ENCODE measurements at regions not wholly inside any gene's neighbourhood (a gene's known extent, or its start where the extent isn't known, plus 50 kb on each side); places are given as distances from the start of the nearest gene placed in this dataset.

DNA sequence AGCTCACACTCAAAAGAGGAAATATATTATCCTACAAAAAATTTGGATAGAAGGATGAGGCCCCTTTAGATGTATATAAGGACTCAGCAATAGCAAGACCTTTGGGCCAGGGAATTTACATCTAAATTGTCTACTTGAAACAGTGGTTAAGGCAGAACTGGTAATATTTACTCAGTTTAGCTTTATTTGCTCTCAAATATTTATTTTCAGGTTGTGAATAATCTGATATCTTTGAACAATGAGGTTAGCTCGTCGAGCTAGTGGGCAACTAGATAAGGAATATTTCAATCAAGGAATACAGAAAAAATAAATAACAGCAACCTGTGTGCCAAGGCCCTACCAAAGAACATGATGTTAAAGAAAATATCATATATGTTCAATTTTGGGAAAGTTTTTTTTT, 966.3 kb downstream of the DTWD2 start:
- Histone ChIP-seq H3F3A (ENCODE audit: low read depth) (no peaks in the 10 kb centered on the region), H3K9me3 (ENCODE audit: low read depth) (no peaks in the 10 kb centered on the region), H3K27ac (no peak overlapping the region), H3K4me1 (no peaks in the 10 kb centered on the region), H2AFZ (replicated peaks) (no peak overlapping the region), H4K20me1 (ENCODE audit: low read depth) (no peaks in the 10 kb centered on the region), H3K9ac (no peak overlapping the region), H3K4me2 (no peak overlapping the region), H3K79me2 (ENCODE audit: low read depth) (no peaks in the 10 kb centered on the region), H3K4me3 (no peak overlapping the region), H3K36me3 (no peaks in the 10 kb centered on the region), H3K27me3 (no peaks in the 10 kb centered on the region)
- no peak overlapping the region for H3K4me3 Mint-ChIP-seq
- no peak for DNase-seq (ENCODE audit: low spot score)
- H3K9me3 Mint-ChIP-seq, result no peaks in the 10 kb centered on the region
- TF ChIP-seq, protein P1, sequence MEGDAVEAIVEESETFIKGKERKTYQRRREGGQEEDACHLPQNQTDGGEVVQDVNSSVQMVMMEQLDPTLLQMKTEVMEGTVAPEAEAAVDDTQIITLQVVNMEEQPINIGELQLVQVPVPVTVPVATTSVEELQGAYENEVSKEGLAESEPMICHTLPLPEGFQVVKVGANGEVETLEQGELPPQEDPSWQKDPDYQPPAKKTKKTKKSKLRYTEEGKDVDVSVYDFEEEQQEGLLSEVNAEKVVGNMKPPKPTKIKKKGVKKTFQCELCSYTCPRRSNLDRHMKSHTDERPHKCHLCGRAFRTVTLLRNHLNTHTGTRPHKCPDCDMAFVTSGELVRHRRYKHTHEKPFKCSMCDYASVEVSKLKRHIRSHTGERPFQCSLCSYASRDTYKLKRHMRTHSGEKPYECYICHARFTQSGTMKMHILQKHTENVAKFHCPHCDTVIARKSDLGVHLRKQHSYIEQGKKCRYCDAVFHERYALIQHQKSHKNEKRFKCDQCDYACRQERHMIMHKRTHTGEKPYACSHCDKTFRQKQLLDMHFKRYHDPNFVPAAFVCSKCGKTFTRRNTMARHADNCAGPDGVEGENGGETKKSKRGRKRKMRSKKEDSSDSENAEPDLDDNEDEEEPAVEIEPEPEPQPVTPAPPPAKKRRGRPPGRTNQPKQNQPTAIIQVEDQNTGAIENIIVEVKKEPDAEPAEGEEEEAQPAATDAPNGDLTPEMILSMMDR (IDR thresholded peaks at IDR 0.05), result no peak
- H3K4me1 Mint-ChIP-seq, result peaks cover 9% of the 10 kb centered on the region
- no peaks in the 10 kb centered on the region for H3K36me3 Mint-ChIP-seq
- H3K27me3 Mint-ChIP-seq (ENCODE audit: insufficient read depth, low read depth), result no peaks in the 10 kb centered on the region
- H3K27ac Mint-ChIP-seq, result no peak overlapping the region

DNA sequence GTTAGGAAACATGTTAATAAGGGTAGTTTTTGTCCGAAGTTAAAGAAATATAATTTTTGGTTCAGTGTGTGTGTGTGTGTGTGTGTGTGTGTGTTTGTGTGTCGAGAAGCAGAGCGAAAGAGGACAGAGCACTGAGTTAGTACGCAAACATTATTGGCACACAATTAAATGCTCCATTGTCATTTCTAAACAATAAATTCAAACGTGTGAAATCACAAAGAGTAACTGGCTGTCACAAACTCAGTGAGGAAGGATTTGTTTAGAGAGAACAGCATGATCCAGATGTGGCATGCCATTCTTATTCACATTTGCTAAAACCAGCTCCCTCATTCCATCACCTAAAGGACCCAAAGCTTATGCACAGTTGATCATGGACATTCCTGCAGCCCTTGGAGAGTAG, 970.8 kb downstream of the DTWD2 start:
- no peaks in the 10 kb centered on the region for H3K4me1 Mint-ChIP-seq
- Histone ChIP-seq H3K27ac (no peak overlapping the region), H3K4me3 (no peak overlapping the region), H3K9me3 (ENCODE audit: low read depth) (no peaks in the 10 kb centered on the region), H3K9ac (no peak overlapping the region), H4K20me1 (ENCODE audit: low read depth) (no peaks in the 10 kb centered on the region), H3K79me2 (ENCODE audit: low read depth) (no peaks in the 10 kb centered on the region), H3K27me3 (no peaks in the 10 kb centered on the region), H3F3A (ENCODE audit: low read depth) (no peaks in the 10 kb centered on the region), H3K36me3 (no peaks in the 10 kb centered on the region), H3K4me1 (no peaks in the 10 kb centered on the region), H3K4me2 (no peak overlapping the region), H2AFZ (replicated peaks) (no peak overlapping the region)
- DNase-seq (ENCODE audit: low spot score), result no peak
- H3K27ac Mint-ChIP-seq, result no peak overlapping the region
- H3K36me3 Mint-ChIP-seq, result no peaks in the 10 kb centered on the region
- no peaks in the 10 kb centered on the region for H3K27me3 Mint-ChIP-seq (ENCODE audit: insufficient read depth, low read depth)
- H3K9me3 Mint-ChIP-seq, result no peaks in the 10 kb centered on the region
- H3K4me3 Mint-ChIP-seq, result no peak overlapping the region
- no peak for TF ChIP-seq EZH2phosphoT487 (IDR thresholded peaks at IDR 0.05)
- TF ChIP-seq, protein P1 (IDR thresholded peaks at IDR 0.05), result no peak
- no peak for TF ChIP-seq EZH2 (IDR thresholded peaks at IDR 0.05)

DNA sequence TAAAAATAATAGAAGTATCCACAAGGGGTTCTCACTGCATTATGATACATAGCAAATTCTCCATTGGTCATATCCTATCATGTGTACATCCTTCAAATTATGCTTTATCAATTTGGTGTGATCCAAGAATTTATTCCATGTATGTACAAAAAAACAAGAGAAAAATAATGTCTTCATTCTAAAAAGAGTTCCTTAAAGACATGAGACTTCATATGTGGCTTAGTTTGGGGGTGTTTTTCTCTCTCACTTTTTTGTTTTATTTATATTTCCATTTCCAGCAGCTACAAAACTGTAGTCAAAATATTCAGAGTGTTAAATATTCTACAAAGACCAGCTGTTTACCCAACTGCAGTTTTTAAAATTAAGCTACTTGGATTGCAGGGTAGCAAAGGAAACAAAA, 972.0 kb downstream of the DTWD2 start:
- H3K79me2 ChIP-seq (ENCODE audit: low read depth), result no peaks in the 10 kb centered on the region
- Mint-ChIP-seq H3K4me1 (no peaks in the 10 kb centered on the region), H3K36me3 (no peaks in the 10 kb centered on the region), H3K9me3 (no peaks in the 10 kb centered on the region), H3K27me3 (ENCODE audit: insufficient read depth, low read depth) (no peaks in the 10 kb centered on the region), H3K4me3 (no peak overlapping the region), H3K27ac (no peak overlapping the region)
- TF ChIP-seq EZH2 (IDR thresholded peaks at IDR 0.05) (no peak), EZH2phosphoT487 (IDR thresholded peaks at IDR 0.05) (no peak)
- TF ChIP-seq, protein P1 (IDR thresholded peaks at IDR 0.05), result no peak
- DNase-seq (ENCODE audit: low spot score), result no peak
- no peaks in the 10 kb centered on the region for H3K9me3 ChIP-seq (ENCODE audit: low read depth)
- no peaks in the 10 kb centered on the region for H3K27me3 ChIP-seq
- H3F3A ChIP-seq (ENCODE audit: low read depth), result no peaks in the 10 kb centered on the region
- H3K9ac ChIP-seq, result no peak overlapping the region
- no peak overlapping the region for H3K27ac ChIP-seq
- no peak overlapping the region for H3K4me3 ChIP-seq
- no peaks in the 10 kb centered on the region for H4K20me1 ChIP-seq (ENCODE audit: low read depth)
- H3K4me1 ChIP-seq, result no peaks in the 10 kb centered on the region
- H2AFZ ChIP-seq (replicated peaks), result no peak overlapping the region
- no peak overlapping the region for H3K4me2 ChIP-seq
- no peaks in the 10 kb centered on the region for H3K36me3 ChIP-seq

DNA sequence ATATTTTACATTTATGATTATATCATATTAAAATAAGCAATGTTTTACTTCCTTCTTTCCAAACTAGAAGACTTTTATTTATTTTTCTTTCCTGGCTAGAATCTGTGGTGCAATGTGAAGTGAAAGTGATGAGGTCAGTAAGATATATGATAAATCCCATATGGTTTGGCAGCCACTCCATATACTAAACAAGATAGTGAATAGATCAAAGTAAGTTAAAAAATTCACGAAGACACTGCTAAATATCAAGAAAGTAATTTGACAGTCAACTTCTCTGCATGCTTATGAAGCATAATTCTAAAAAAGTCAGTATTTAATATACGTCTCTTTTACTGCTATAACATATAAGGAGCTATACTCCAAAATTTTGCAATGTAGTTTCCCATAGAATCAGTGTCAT, 972.8 kb downstream of the DTWD2 start:
- no peaks in the 10 kb centered on the region for H3K9me3 Mint-ChIP-seq
- H3K27me3 Mint-ChIP-seq (ENCODE audit: insufficient read depth, low read depth), result no peaks in the 10 kb centered on the region
- Histone ChIP-seq H2AFZ (replicated peaks) (no peak overlapping the region), H3K36me3 (no peaks in the 10 kb centered on the region), H3K27ac (no peak overlapping the region), H3K9me3 (ENCODE audit: low read depth) (no peaks in the 10 kb centered on the region), H3K79me2 (ENCODE audit: low read depth) (no peaks in the 10 kb centered on the region), H3K27me3 (no peaks in the 10 kb centered on the region), H3K9ac (no peak overlapping the region), H4K20me1 (ENCODE audit: low read depth) (no peaks in the 10 kb centered on the region), H3K4me3 (no peak overlapping the region), H3K4me1 (no peaks in the 10 kb centered on the region), H3K4me2 (no peak overlapping the region), H3F3A (ENCODE audit: low read depth) (no peaks in the 10 kb centered on the region)
- TF ChIP-seq EZH2 (IDR thresholded peaks at IDR 0.05) (no peak), EZH2phosphoT487 (IDR thresholded peaks at IDR 0.05) (no peak)
- TF ChIP-seq, protein P1 (IDR thresholded peaks at IDR 0.05), result no peak
- no peak overlapping the region for H3K4me3 Mint-ChIP-seq
- no peak overlapping the region for H3K27ac Mint-ChIP-seq
- no peaks in the 10 kb centered on the region for H3K4me1 Mint-ChIP-seq
- DNase-seq (ENCODE audit: low spot score), result no peak
- H3K36me3 Mint-ChIP-seq, result no peaks in the 10 kb centered on the region

Measured in neural progenitor cell (in vitro differentiated cells).